Spleen (tissue), 11 donors: ENCODE measurements at regions not wholly inside any gene's neighbourhood (a gene's known extent, or its start where the extent isn't known, plus 50 kb on each side); places are given as distances from the start of the nearest gene placed in this dataset.

ENCODE experiments used
- DNase-seq: peaks from one replicate; pipeline ENCODE4 v3.0.0-alpha.2; 2020
- H3K27ac ChIP-seq, 8 donors: fragments of 200-600 bp; sonication (generic) in 7 of 8; 1 replicate in 4 of 8; 2 replicates in 4 of 8; pipeline versions ENCODE4 v1.5.0 to v1.8.0; 2016 to 2021; ENCODE audit warnings: inconsistent platforms in 4 of 8, mild to moderate bottlenecking in 4 of 8, moderate library complexity in 1 of 8
- H3K27me3 ChIP-seq, 7 donors: fragments of 200-600 bp; sonication (generic) in 6 of 7; replicated peaks in 1 of 7; 1 replicate in 4 of 7; 2 replicates in 3 of 7; pipeline versions ENCODE4 v1.5.0 to v1.8.0; 2016 to 2021; ENCODE audit warnings: inconsistent platforms in 3 of 7, mild to moderate bottlenecking in 1 of 7
- H3K36me3 ChIP-seq, 6 donors: fragments of 200-600 bp; sonication (generic) in 5 of 6; 1 replicate in 4 of 6; 2 replicates in 2 of 6; pipeline versions ENCODE4 v1.5.0 to v1.8.0; 2016 to 2021; ENCODE audit warnings: inconsistent platforms in 2 of 6
- H3K4me1 ChIP-seq, 6 donors: fragments of 200-600 bp; sonication (generic) in 5 of 6; 1 replicate in 3 of 6; 2 replicates in 3 of 6; pipeline versions ENCODE4 v1.5.0 to v1.8.0; 2016 to 2021; ENCODE audit warnings: inconsistent platforms in 3 of 6
- H3K4me3 ChIP-seq, 8 donors: fragments of 200-600 bp; sonication (generic) in 7 of 8; 1 replicate in 4 of 8; 2 replicates in 4 of 8; pipeline versions ENCODE4 v1.5.0 to v1.8.0; 2016 to 2021; ENCODE audit warnings: inconsistent platforms in 4 of 8, mild to moderate bottlenecking in 4 of 8, moderate library complexity in 2 of 8
- H3K9me3 ChIP-seq, 8 donors: fragments of 200-600 bp; sonication (generic) in 7 of 8; 1 replicate in 4 of 8; 2 replicates in 4 of 8; pipeline versions ENCODE4 v1.5.0 to v1.8.0; 2016 to 2021; ENCODE audit warnings: inconsistent platforms in 4 of 8
- POLR2A ChIP-seq, 3 donors: fragments of 450-650 bp; IDR thresholded peaks; one replicate each; pipeline ENCODE4 v1.5.1; 2017; ENCODE audit warnings: antibody characterized with exemption in 3 of 3, mild to moderate bottlenecking in 1 of 3
- POLR2AphosphoS5 ChIP-seq, 3 donors: sonication (generic); formaldehyde crosslinking; IDR thresholded peaks; one replicate each; pipeline ENCODE4 v1.5.1; 2017; ENCODE audit warnings: antibody characterized with exemption in 3 of 3
- WGBS, 5 donors: extraction: QIAGEN DNeasy Blood & Tissue Kit in 3 of 5; methylation state at CpG; one replicate each; pipeline versions ENCODE4 v1.1.5 to v1.1.7; 2013 to 2018; 5-methylcytosine and 5-hydroxymethylcytosine counted together
- intact Hi-C: fragments of 100-400 bp; cut with DNase I; formaldehyde crosslinking; loops from one replicate; pipeline ENCODE4 v1.15.0; 2023; ENCODE audit warnings: low total_unique reads
- TF ChIP-seq, protein P1 (sequence below), 11 experiments: fragments of 200-600 bp in 7 of 11; fragments of 450-650 bp in 4 of 11; sonication (generic) in 4 of 11; IDR thresholded peaks in 8 of 11; conservative IDR thresholded peaks in 3 of 11; 1 replicate in 7 of 11; 2 replicates in 4 of 11; pipeline versions ENCODE4 v1.4.0 to v1.8.0; 2016 to 2021; ENCODE audit warnings: antibody characterized with exemption in 11 of 11, inconsistent platforms in 4 of 11, mild to moderate bottlenecking in 1 of 11
- donor health status: healthy with polysubstance abuse.
- donor health status: DM: no; HTN: no; CAD: no; lungs with moderate emphysema.
- donor health status: DM: no; HTN: no; CAD: no.
- donor health status: Bipolar disorder and iron deficiency.
- donor health status: healthy.
- donor health status: DM: no; HTN: no; CAD: no.
- donor health status: DM: yes; HTN: yes; CAD: no.

DNA sequence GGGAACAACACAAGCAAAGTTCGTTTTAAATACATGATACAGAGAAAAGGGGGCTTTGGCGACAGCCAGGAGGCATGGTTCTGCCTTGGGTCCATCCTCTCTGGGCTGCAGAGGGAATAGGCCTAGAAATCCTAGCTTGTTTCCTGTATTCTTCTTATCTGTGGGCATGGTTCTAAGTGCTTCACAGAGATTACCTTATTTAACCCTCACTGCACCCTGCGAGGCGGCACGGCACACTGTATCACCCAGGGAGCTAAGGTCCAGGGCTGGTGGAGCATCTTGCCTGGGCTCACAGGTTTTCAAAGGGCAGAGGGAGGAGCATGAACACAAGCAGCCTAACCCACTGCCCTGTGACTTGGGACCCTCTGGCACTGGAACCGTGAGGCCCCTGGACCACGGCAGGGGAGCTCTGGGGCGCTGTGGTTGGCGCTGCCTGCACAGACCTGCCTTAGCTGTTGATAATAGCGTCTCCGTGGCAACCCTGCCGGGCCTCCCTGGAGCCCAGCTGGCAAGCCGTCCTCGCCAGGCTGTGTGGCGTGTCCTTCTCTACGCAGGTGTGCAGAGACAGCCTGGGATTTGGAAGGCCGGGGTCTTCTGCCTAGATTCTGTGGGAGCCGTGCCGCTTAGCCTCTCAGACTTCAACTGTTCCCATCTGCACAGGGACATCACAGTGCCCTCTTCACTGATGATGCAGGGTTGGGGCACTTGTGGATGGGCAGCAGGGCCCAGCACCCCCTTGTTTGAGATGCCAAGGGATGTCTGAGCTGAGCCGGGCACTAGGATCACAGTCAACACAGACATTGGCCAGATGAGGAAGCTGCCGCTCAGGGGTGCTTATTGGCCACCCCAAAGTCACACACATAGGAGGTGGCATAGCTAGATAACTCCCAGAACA, 154.6 kb upstream of the TLE3 start:
- H3K4me1 ChIP-seq, result peaks cover 0 to 32% (median 15%) of the 10 kb centered on the region in 6 donors
- no peaks in the 10 kb centered on the region for H3K36me3 ChIP-seq
- no peak overlapping the region for H3K27ac ChIP-seq
- no peaks in the 10 kb centered on the region for H3K9me3 ChIP-seq
- no peak overlapping the region for H3K4me3 ChIP-seq
- WGBS, 5 donors, result 84 to 93% (median 87%) methylated on average over 14 to 21 of the region's 21 CpGs
- intact Hi-C loops, result no loop called here
- DNase-seq, result peak; percentile 64
- peaks cover 0 to 43% (median 0%) of the 10 kb centered on the region in 7 donors for H3K27me3 ChIP-seq
- TF ChIP-seq, protein P1, sequence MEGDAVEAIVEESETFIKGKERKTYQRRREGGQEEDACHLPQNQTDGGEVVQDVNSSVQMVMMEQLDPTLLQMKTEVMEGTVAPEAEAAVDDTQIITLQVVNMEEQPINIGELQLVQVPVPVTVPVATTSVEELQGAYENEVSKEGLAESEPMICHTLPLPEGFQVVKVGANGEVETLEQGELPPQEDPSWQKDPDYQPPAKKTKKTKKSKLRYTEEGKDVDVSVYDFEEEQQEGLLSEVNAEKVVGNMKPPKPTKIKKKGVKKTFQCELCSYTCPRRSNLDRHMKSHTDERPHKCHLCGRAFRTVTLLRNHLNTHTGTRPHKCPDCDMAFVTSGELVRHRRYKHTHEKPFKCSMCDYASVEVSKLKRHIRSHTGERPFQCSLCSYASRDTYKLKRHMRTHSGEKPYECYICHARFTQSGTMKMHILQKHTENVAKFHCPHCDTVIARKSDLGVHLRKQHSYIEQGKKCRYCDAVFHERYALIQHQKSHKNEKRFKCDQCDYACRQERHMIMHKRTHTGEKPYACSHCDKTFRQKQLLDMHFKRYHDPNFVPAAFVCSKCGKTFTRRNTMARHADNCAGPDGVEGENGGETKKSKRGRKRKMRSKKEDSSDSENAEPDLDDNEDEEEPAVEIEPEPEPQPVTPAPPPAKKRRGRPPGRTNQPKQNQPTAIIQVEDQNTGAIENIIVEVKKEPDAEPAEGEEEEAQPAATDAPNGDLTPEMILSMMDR (IDR thresholded peaks at IDR 0.05 in 8 of 11, conservative IDR thresholded peaks at IDR 0.05 in 3 of 11), result no peak
- TF ChIP-seq POLR2AphosphoS5 (IDR thresholded peaks at IDR 0.05) (no peak), POLR2A (IDR thresholded peaks at IDR 0.05) (no peak)

DNA sequence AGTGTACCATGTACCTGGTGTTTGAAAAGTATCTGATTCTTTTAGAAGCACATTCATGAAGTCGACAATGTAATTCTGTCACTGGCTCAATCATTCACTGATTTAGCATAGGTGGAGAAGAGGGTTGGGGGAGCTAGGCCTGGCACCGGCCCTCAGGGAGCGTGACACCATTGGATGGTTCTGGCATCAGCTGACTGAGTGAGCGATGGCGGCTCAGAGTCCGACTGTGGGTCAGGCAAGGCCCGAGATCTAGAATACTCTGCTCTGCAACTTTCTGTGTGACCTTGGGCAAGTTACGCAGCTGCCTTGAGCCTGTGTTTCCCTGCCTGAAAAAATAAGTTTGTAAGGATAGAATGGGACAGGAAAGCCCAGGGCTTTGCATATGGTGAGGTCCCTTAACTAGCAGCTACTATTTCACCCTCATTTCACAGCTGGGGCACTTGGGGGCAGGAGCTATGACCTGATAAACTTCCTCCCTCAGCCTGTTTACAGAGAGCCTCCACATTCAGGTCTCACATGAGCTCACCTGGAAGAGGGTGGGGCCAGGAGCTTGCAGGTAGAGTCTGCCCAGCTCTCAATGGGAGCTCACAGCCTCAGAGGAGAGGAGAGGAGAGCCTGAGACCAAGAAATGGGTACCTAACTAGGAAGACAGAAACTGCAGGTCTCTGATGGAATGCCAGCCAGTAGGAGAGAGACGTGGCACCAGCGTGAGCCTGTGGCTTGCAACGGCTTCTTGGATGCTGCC, 153.7 kb upstream of the TLE3 start:
- intact Hi-C loops, result no loop called here

DNA sequence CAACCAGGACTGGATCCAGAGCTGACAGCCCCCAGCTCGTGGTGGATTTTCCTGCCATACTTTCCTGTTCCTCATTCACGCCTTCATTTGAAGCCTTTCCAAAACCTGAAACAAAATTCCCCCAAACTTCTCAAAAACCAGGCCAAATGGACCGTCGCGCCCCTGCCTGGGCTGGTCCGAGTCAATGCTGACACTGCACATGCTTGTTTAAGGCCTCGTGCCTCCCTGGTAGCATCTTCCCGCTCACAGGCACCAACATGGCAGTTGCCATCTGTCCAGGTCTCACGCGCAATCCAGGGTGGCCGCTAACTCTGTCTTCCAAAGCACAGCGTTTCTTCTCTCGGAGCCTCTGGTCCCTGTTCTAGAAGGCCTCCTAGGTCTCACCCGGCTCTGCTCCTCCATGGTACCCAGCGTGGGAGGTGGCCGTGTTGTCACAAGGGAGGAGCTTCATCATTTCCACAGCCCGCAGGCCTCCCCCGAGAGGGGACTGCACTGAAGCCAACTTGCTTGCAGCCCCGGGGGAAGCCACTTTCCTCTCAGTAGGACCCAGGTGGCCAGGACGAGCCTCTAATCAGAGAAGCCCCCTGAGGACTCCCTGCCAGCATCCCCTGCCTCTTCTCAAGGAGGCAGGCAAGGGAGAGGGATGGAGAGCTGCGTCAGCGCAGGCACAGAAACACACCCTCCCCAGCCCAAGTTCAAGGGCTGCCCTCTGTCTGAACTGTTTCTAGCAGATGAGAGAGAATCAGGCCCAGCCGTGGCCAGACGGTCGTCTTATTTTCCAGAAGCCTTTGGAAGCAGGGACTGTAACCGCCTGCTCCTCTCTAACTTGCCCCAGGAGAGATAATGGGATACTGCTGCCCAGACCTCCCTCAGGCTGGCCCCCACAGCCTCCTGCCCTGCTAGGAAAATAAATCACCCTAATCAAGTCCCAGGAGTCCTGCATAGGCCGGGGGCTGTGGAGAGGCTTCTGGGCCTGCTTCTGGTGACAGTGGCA, 152.8 kb upstream of the TLE3 start:
- H3K9me3 ChIP-seq, result no peaks in the 10 kb centered on the region
- intact Hi-C loops, result no loop called here
- no peak overlapping the region for H3K4me3 ChIP-seq
- H3K36me3 ChIP-seq, result no peaks in the 10 kb centered on the region
- H3K27me3 ChIP-seq, result peaks cover 0 to 39% (median 0%) of the 10 kb centered on the region in 7 donors
- no peak overlapping the region for H3K27ac ChIP-seq
- DNase-seq, result peak; percentile 69
- 86 to 93% (median 91%) methylated on average over 23 to 27 of the region's 27 CpGs for WGBS, 5 donors
- no peak for TF ChIP-seq POLR2AphosphoS5 (IDR thresholded peaks at IDR 0.05)
- H3K4me1 ChIP-seq, result peaks cover 0 to 45% (median 27%) of the 10 kb centered on the region in 6 donors

More for the DNA sequence above, 153.7 kb upstream of the TLE3 start:
- Histone ChIP-seq H3K27me3 (peaks cover 0 to 39% (median 0%) of the 10 kb centered on the region in 7 donors), H3K4me1 (peaks cover 0 to 36% (median 20%) of the 10 kb centered on the region in 6 donors), H3K27ac (no peak overlapping the region), H3K4me3 (no peak overlapping the region), H3K9me3 (no peaks in the 10 kb centered on the region), H3K36me3 (no peaks in the 10 kb centered on the region)
- peak; percentile 69 for DNase-seq
- TF ChIP-seq POLR2A (IDR thresholded peaks at IDR 0.05) (no peak), POLR2AphosphoS5 (IDR thresholded peaks at IDR 0.05) (no peak)
- TF ChIP-seq, protein P1 (IDR thresholded peaks at IDR 0.05 in 8 of 11, conservative IDR thresholded peaks at IDR 0.05 in 3 of 11), result no peak
- 92 to 97% (median 96%) methylated on average over 11 of the region's 11 CpGs for WGBS, 5 donors

DNA sequence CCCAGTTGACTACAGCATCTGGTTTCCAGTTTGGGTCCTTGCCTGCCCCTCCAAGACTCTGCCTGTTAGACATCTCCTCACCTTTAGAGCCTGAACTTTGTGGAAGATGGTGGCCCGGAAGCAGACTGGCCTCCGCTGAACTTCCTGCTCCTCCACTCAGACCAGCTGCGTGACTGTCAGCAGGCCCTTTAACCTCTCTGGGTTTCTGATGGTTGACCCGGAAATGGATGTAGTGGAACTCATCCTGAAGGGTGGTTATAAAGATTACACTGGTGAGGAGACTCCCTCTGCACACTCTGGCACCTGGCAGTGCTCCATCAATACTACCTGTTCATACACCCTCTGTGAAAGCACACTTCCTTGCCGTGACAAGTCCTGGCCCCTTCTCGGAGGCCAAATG, 151.9 kb upstream of the TLE3 start:
- TF ChIP-seq POLR2AphosphoS5 (IDR thresholded peaks at IDR 0.05), result no peak
- no peak for TF ChIP-seq POLR2A (IDR thresholded peaks at IDR 0.05)
- TF ChIP-seq, protein P1 (IDR thresholded peaks at IDR 0.05 in 8 of 11, conservative IDR thresholded peaks at IDR 0.05 in 3 of 11), result no peak
- Histone ChIP-seq H3K4me3 (no peak overlapping the region), H3K27me3 (peaks cover 0 to 36% (median 0%) of the 10 kb centered on the region in 7 donors), H3K4me1 (peaks cover 0 to 50% (median 27%) of the 10 kb centered on the region in 6 donors), H3K9me3 (no peaks in the 10 kb centered on the region), H3K27ac (no peak overlapping the region), H3K36me3 (no peaks in the 10 kb centered on the region)
- DNase-seq, result peak; percentile 62
- WGBS, 5 donors, result 69 to 75% (median 73%) methylated on average over 5 to 6 of the region's 6 CpGs
- intact Hi-C loops, result no loop called here
